HG03025 (cell line): ENCODE measurements at regions not wholly inside any gene's neighbourhood (a gene's known extent, or its start where the extent isn't known, plus 50 kb on each side); places are given as distances from the start of the nearest gene placed in this dataset.

Source experiments
- ATAC-seq: cut with Tn5 transposase; IDR thresholded peaks from one replicate; pipeline ENCODE4 v1.9.1; 2021; ENCODE audit warnings: mild to moderate bottlenecking, moderate library complexity; ENCODE audit not compliant: unreplicated experiment, low FRiP score

DNA sequence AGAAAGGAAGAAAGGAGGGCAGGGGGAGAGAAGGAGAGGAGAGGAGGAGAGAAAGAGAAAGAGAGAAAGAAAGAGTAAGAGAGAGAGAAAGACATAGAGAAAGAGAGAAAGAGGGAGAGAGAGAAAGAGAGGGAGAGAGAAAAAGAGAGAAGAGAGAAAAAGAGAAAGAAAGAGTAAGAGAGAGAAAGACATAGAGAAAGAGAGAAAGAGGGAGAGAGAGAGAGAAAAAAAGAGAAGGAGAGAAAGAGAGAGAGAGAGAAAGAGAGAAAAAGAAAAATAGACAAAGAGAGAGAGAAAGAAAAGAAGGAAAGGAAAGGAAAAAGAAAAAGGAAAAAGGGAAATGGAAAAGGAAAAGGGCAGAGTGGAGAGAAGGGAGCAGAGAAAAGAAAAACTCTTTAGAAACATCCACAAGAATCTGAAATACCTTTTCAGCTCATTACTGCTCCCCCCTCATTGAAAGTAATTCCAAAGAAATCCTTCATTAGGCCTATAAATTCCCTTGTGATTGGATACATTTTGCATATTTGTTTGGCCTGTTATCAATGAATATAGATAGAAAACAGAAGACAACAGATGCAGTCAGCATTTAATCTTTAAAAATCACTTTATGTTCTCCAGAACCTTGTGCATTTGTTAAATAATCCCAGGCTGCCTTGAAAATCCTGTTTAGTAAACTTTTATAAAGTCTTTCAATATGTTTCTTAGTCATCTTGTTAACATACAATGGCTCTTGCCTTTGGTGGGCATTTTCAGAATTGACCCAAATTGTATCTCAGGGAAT, 411.5 kb downstream of the NFIB start:
- ATAC-seq, result no peak

DNA sequence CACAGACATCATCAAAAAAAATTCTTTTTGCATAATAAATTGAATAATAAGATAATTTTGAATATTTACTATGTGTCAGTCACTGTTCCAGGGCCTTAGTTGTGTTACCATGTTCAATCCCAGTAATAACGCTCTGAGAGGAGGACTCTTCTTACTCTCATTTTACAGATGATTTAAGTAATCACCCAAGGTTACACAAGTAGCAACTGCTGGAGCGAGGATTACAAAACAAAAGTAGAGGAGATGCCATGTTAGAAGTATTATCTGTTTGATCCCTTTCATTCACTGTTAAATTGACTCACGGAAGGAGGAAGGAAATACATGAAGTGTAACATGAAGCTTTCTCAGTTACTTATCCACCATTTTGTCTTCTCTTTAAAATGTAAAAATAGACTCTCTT, 412.8 kb downstream of the NFIB start:
- no peak for ATAC-seq

DNA sequence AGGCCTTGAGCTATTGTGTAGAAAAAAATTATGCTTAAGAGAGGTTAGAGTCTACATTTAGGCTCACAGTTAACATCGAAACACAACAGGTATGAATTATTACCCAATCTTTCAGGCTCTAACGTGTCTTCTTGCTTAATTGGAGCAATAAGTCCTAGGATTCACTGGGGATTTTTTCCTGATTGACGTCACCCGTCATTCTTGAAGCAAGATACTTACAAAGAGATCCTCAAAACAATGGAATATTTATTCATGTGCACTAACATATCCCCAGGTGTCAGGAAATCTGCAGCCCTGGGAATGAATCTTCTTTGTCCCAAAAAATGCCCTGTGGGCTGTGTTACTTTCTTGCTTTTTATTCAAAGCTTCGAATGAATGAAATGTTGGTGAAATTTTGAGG, 413.5 kb downstream of the NFIB start:
- ATAC-seq, result no peak

DNA sequence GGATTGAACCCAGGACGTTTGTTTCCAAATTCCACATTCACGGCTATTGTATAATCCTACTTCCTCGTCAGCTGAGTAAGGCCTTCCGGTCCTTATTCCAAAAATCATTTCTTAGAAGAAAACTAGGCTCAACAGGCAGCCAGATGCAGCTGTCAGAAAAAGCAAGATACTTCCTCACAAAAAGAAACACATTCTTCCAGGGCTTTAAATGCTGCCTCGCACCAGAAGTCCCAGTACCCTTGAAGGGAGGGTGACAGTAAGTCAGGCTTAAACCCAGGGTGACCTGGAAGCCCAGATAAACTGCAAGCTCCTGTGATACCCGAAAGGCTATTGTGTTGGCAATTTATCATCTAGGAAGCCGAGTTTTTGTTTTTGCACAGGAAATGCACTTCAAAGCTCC, 414.0 kb downstream of the NFIB start:
- ATAC-seq, result no peak

DNA sequence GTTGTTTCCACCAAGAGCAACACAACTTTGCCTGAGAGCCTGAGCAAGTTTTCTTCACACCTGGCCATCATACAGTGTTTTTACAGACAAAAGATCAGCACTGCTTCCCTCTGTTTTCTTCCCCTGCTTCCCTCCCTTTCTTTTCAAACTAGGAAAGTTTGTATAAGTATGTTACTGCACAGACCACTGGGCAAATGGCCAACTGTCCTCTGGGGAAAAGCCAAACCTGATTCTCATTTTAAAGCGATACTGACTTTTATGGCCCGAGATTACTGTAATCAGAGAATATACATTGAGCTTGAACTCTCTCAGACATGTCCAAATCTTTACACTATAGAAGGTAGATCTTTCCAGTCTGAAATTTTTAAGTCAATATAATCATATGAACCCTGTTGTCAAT, 415.0 kb downstream of the NFIB start:
- ATAC-seq, result no peak

DNA sequence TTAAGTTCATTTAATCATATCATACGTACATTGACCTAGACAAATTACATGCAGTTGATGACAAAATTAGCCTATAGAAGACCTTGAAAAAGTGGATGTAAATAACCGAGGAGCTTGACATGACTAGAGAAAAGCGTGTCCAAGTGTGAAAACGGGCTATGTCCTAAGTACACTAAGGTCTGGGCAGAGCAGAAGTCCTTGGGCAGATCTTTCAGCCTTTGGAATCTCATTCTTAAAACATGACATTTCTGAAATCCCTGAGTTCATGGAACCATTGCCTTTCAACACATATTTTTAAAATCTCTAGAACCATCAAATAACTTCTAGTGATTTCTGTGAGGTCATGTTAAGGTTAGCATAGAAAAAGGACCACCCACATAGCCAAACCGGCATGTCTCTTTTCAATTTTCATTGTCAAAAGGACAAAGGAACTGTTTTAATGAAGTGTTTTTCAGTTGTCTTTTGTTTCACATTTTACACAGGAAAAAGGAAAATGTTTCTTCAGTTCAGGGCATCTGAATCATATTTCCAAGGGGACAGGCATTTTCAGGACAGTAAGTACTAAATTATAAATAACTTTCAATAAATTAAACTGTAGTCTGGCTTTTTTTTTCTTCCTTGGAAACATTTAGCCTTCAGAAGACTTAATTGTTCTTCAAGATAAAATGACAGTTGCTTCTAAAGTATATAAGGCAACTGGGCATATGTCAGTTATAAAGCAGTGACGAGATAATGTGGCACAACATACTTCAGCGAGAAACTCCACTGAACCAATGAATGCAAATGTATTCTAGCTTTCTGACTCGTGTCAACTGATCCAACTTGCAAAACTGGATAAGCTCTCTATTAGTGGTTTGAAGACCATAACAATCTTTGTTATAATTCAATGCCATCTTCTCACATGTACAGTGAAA, 416.8 kb downstream of the NFIB start:
- no peak for ATAC-seq

DNA sequence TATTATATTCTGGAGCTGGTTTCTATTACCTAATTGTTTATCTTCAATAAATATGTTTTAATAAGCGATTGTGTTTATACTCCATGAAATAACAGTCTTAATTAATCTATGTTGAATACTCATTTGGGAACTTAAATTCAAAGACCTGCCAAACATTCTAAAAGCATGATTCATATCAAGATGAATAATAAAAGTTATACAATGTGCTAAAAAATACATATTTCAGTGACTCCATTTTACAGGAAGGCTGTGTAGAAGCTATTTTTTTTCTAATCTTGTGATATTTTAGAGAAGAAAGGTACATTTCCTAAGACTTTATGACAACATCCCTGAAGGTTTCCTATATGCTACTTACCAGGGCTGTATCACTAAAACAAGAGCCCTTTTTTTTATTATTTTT, 417.9 kb downstream of the NFIB start:
- ATAC-seq, result no peak

DNA sequence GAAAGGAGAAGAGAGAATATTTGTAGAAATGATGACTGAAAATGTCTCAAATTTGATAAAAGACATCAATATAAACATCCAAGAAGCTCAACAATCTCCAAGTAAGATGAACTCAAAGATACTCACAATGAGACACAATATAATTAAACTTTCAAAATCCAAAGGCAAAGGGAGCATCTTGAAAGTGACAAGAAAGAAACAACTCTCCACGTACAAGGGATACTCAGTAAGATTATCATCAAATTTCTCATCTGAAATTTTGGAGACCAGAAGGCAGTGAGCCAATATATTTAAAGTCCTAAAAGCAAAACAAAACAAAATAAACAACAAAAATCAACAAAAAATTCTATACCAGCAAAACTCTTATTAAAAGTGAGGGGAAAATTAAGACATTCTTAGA, 428.7 kb downstream of the NFIB start:
- ATAC-seq, result no peak

DNA sequence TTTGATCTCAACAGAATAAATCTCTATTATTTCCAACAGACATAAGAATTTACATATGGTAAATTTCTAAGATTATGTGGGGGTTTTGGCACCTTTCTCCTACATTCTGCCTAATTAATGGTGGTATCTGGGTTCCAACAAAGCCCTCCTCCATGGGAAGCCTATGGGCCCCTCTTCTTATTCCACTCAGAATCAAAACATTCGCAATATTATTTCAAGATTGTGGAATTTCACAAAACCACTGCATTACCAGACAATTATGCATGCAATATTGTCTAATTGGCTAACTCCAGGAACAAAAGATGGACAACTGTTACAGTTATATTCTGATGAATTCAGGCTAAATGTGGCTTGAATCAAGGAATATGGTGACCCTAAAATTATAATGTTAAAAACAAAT, 434.0 kb downstream of the NFIB start:
- ATAC-seq, result no peak

DNA sequence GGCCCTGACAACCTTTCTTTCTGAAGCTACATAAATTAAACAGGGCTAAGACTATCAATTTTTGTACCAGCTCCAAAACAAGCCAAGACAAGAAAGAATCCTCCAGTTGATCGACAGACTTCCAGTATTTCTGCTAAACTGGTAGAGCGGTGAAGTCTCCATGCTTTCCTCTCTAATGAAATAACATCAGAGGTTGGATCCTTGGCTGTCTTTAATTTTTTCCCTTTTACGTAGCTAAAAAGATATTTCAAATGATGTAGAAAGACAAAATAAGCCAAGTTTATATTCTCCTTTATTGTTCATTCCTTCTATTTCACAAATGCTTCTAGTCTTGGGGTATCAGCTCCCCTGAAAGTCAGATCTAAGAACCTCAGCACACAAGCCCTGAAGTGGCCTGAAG, 434.9 kb downstream of the NFIB start:
- no peak for ATAC-seq

DNA sequence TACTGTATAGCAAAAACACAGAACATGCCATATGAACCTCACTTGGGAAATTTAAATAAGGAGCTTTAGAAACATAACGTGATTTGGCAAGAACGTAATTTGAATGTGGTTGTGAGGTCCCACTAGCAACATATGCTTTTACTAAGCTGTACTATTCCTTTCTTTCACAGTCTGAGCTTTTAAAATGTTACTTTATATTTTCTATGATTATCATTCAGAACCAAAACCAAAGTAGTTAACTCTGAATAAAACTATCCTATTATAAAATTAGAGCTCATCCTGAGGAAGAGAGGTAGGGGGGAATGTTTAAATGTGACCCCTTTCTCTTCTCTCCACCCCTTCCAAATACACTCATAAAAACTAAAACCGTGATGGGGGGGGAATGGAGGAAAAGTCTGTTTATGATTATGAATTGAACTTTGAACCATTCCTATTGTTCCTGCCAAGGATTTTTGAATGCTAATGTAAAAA, 435.7 kb downstream of the NFIB start:
- ATAC-seq, result no peak

DNA sequence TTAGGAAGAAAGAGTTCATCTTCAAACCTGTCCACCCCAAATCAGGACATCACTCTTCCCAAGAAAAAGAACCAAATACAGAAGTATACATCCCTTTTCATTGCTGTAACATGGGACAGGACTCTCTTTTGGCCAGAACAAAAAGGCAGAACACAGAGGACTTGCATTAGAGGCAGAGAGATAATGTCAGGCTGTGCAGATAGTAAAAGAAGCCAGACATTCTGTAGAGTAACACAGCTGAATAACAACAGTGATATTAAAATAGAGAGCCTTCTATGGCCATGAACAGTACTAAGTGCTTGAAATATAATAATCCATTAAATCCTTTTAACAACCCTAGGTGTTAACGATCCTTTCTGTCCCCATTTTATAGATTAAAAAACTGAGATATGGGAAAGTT, 437.2 kb downstream of the NFIB start:
- ATAC-seq, result no peak

DNA sequence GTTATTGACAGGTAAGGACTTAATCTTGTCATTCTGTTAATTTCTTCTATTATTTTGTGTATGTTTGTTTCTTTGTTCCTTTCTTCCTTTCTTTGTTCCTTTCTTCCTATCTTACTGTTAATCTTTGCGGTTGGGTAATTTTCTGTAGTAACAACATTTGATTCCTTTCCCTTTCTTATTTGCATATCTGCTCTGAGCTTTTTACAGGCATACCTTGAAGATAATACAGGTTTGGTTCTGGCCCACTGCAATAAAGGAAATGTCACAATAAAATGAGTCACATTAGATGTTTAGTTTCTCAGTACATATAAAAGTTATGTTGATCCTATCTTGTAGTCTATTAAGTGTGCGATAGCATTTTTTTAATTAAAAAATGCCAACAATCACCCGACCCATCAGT, 440.7 kb downstream of the NFIB start:
- no peak for ATAC-seq

DNA sequence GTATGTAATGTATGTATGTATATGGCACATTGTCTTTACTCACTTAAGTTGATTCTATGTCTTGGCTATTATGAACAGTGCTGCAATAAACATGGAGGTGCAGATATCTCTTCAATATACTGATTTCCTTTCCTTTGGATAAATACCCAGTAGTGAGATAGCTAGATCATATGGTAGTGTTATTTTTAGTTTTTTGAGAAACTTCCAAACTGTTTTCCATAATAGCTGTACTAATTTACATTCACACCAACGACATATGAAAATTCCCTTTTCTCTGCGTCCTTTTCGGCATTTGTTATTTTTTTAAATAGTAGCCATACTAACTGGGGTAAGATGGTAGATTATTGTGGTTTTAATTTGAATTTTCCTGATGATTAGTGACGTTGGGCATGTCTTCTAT, 445.6 kb downstream of the NFIB start:
- ATAC-seq, result no peak

DNA sequence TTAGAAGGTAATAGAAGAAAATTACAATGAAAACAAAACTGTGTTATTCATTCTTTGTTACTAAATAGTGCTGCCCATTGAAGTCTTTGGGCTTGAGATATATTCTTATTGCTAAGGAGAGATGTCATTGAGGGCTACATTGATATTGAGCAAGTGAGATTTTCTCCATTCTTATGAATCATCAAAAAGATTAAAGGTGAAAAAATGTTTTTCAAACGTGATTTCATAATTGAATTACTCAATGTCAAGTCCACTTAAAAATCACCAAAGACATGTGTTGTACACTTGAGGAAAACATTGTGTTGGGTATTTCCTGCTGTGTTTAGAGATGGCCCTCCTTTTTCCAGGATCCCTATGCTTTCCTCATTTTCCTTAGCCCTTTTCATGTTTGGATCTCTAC, 448.1 kb downstream of the NFIB start:
- no peak for ATAC-seq

DNA sequence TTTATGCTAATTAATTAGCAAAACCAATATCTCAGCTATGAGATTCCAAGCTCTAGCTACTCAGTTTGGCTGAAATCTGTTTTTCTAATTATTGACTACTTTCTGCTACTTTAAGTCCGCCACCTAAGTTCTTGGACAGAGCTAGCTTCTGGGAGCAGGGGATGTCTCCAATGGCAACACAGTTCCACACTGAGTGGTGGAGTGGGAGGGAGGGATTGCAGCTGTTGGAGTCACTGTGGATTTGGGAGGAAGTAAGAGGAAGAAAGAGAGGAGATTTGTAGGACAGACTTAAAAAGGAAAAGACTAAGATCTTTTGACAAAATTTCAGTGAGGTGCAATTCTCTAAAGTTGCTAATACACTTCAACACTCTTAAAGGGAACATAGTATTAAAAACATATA, 450.8 kb downstream of the NFIB start:
- ATAC-seq, result no peak

DNA sequence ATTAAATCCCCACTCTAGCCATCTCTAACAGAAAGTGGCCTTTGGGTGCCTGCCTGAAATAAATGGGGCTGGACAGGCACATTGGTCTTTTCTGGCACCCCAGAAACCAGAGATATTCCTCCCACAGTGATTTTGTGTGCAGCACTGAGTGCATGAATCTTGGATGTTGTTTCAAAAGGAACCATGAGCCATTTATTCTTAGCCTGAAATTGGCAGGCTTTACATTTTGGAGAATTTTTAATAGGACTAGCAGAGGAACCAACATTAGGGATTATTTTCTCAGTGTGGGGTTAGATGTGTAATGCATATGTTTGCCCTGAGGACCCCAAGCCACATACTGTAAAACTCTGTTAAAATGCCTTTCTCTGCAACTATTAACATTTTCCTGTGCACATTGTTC, 451.3 kb downstream of the NFIB start:
- no peak for ATAC-seq

DNA sequence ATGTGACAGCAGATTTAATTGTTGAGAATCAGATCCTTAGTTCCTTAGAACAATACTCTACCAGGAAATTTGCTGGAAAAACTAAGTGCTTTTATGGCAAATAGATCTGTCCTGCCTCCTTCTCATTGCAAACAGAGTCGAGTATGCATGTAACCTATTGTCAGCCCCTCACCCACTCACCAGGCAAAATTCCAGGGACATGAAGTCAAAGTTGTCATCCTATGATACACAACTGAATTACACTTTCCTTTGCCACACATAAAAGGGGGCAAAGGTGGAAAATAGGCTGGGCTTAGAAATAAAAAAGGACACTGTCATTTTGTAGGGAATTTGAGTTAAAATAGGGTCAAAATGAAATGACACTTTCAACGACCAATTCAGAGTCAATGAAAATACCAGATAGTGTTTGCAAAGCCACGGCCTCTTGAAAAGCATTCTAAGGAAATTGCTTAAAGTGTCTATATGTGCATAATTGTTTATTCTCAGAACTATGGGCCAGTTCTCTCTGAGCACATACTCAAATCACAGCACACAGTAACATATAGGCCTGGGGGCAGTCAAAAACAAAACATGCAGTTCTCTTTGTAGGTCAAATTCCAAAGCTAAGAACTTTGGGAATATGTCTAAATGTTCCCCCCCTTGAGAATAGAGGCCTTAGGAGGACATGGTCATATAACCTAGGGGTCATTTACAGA, 452.8 kb downstream of the NFIB start:
- no peak for ATAC-seq

DNA sequence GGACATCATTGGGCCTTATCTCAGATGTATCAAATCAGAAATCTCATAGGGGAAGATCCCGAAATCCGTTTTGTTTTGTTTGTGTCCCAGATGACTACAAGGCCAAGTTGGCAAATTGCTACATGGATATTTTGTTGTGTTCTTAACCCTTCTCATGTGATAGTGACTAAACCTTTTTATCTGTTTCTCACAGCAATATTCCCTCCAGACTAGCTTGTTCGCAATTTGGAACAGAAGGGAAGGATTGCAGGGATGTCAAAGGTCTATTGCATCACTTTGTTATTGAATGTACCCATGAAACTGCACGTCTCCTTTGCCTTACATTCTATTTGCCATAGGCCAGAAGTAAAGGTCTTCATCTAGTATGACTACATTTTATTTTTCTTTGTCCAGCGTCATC, 453.9 kb downstream of the NFIB start:
- no peak for ATAC-seq

DNA sequence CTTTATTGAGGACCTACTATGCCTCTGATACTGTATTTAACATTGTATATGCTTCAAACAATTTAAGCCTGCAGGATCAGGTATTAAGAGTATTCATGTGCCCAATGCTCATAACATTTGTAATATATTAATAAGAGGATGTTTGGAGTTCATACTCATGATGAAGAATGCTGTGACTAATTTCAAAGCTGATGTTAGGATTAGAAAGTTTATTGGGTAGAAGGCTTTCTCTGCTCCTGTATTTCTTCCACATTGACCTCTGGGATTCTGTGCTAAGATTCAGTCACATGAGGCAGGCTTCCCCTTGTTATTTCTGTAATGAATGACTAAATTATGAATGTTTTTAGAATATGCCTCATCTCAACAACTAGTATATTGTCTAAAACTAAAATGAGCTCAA, 456.4 kb downstream of the NFIB start:
- no peak for ATAC-seq

DNA sequence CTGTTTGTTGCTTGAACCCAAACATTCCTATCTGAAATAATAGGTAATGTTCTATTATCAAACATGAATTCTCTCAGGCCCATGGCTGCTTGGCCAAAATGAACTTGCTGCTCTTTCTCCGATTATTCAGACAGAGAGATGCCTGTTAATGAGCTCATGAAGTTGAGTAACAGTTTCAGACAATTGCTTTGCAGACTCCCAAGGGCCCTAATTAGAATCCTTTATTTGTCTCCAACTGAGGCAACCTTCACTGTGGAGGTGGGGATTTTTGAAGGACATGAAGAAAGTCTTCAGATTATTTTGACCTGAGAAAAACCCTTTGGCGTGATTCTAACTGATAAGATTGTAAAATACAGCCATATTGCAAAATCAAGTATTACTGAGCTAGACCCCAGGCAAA, 466.7 kb downstream of the NFIB start:
- no peak for ATAC-seq
